Mucosa of descending colon (tissue), 3 donors: ENCODE measurements at regions not wholly inside any gene's neighbourhood (a gene's known extent, or its start where the extent isn't known, plus 50 kb on each side); places are given as distances from the start of the nearest gene placed in this dataset.

Experiments used
- ATAC-seq: fragments of 200-7000 bp; cut with Tn5 transposase; one replicate; pipeline ENCODE4 v1.9.1; 2020; ENCODE audit warnings: mild to moderate bottlenecking, moderate library complexity
- DNase-seq, 3 donors: peaks; one replicate each; pipeline ENCODE4 v3.0.0-alpha.2; 2020
- H3K36me3 ChIP-seq: fragments of 200-600 bp; one replicate; pipeline ENCODE4 v1.8.0; 2021; ENCODE audit warnings: low read depth, mild to moderate bottlenecking
- H3K4me1 ChIP-seq: fragments of 200-600 bp; one replicate; pipeline ENCODE4 v1.8.0; 2021; ENCODE audit warnings: low read depth, mild to moderate bottlenecking
- H3K4me3 ChIP-seq: fragments of 200-600 bp; one replicate; pipeline ENCODE4 v1.8.0; 2021; ENCODE audit warnings: mild to moderate bottlenecking
- H3K9me3 ChIP-seq: fragments of 200-600 bp; one replicate; pipeline ENCODE4 v1.8.0; 2021; ENCODE audit warnings: mild to moderate bottlenecking
- intact Hi-C, 2 donors: fragments of 100-400 bp; cut with DNase I in 1 of 2; cut with micrococcal nuclease in 1 of 2; formaldehyde crosslinking; loops; one replicate each; pipeline versions ENCODE4 v1.11.0 to v1.11.1; 2022; cut with DNase I, micrococcal nuclease
- TF ChIP-seq, protein P1 (sequence below): fragments of 200-600 bp; IDR thresholded peaks from one replicate; pipeline ENCODE4 v1.8.0; 2022; ENCODE audit warnings: antibody characterized with exemption, mild to moderate bottlenecking
- donor health status: DM: no; HTN: no; CAD: no; lungs with moderate emphysema.
- donor health status: DM: no; HTN: no; CAD: no.
- donor health status: DM: no; HTN: yes; CAD: no.

DNA sequence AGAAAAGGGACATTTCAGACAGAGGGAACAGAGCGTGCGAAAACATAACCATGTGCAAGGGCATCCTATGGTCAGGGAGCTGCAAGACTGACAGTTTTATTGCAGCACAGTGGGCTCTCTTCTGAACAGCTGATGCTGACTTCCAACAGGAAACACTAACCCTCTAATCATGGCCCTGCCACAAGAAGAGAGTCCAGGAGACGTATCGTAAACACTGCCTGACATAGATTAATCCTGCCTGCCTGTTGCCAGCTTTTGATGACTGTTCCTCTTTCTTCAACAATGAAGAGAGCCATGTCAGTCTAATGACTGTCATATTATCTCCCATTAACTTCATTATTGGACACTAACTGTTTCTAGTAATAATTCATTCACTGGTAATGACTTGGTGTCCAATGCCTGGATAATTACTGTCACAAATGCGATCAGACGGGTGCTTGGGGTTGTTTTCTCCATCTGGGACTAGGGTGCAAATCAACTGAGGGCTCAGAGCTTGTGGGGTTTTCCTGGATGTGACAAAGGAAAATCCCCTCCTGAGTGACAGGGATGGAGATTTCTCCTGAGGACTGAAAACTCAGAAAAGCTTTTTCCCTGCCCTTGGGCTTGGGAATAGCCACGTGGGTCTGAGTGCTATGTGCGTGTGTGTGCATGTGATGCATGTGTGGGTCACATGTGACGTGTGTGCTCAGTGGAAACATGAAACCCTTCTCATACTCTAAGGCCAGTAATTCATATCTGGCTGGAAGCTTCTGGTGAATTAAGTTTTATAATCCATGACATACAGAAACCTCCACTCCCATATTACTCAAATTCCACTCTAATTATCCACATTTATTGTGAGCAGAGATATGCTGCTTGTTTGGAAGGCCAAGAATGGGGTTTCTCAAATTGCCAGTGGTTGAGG lies 144.0 kb upstream of the PLXNA2 start:
- H3K4me1 ChIP-seq, result no peaks in the 10 kb centered on the region
- intact Hi-C loops, result no loop called here
- no peaks in the 10 kb centered on the region for H3K36me3 ChIP-seq
- ATAC-seq (no peak), DNase-seq (no peak)
- H3K4me3 ChIP-seq, result no peak overlapping the region
- TF ChIP-seq, protein P1, sequence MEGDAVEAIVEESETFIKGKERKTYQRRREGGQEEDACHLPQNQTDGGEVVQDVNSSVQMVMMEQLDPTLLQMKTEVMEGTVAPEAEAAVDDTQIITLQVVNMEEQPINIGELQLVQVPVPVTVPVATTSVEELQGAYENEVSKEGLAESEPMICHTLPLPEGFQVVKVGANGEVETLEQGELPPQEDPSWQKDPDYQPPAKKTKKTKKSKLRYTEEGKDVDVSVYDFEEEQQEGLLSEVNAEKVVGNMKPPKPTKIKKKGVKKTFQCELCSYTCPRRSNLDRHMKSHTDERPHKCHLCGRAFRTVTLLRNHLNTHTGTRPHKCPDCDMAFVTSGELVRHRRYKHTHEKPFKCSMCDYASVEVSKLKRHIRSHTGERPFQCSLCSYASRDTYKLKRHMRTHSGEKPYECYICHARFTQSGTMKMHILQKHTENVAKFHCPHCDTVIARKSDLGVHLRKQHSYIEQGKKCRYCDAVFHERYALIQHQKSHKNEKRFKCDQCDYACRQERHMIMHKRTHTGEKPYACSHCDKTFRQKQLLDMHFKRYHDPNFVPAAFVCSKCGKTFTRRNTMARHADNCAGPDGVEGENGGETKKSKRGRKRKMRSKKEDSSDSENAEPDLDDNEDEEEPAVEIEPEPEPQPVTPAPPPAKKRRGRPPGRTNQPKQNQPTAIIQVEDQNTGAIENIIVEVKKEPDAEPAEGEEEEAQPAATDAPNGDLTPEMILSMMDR, result no peak
- H3K9me3 ChIP-seq, result no peaks in the 10 kb centered on the region

DNA sequence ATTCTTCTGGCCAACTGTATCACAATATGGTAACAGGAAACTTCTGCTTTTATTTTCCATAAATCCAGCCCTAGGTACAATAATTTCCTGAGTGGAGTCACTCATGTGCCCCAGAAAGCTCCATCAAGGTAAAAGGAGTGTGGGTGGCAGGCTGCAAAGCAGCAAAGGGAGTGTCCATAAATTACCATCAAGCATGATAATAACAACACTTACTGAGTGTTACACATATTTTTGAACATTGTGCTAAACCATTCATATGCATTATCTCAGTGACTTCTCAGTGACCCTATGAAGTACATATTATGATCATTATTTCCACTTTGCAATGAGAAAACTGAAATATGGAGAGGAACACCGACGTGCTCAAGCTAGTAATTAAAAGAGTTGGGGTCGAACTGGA lies 149.2 kb upstream of the PLXNA2 start:
- no peaks in the 10 kb centered on the region for H3K9me3 ChIP-seq
- DNase-seq (no peak), ATAC-seq (no peak)
- intact Hi-C loops, result no loop called here
- H3K4me1 ChIP-seq, result no peaks in the 10 kb centered on the region
- TF ChIP-seq, protein P1, result no peak
- H3K4me3 ChIP-seq, result no peak overlapping the region
- no peaks in the 10 kb centered on the region for H3K36me3 ChIP-seq

DNA sequence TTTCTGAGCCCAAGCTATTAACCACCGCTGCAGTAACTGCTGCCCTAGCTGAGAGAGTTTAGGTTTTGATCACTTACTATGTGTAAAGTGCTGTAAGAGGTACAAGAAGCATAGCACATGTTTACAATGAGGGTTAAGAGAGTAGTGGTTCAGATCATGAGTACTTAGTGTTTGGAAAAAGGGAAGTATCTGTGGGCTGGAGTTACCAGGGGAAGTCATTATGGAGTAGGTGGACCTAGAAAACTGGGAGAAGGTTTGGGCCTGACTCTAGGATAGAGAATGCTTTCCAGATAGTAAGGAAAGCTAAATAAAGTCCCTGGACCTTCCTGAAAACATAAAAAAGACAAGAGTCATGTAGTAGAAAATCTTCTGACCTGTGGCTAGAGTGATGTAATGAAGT lies 149.6 kb upstream of the PLXNA2 start:
- no peak for DNase-seq
- ATAC-seq, result no peak
- intact Hi-C loops, result no loop called here
- Histone ChIP-seq H3K4me3 (no peak overlapping the region), H3K4me1 (no peaks in the 10 kb centered on the region), H3K9me3 (no peaks in the 10 kb centered on the region), H3K36me3 (no peaks in the 10 kb centered on the region)
- TF ChIP-seq, protein P1, result no peak

DNA sequence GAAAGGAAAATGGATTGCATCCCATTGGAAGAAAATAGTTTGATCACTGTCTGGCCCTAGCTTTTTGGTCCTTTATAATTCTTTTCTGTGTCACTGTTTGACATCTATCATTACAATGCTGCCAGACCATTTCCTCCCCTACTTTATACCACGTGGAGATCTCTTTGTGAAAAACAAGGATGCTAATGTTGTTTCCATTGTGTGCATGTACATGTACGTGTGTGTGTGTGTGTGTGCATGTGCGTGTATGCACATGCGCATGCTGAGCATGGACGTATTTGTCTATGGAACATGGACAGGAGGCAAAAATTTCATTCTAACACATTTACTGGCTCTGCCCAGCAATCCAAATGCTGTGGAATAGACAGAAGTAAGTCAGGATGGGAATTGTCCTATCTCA lies 153.1 kb upstream of the PLXNA2 start:
- intact Hi-C loops, result no loop called here
- TF ChIP-seq, protein P1, result no peak
- no peaks in the 10 kb centered on the region for H3K9me3 ChIP-seq
- no peak for ATAC-seq
- H3K4me1 ChIP-seq, result no peaks in the 10 kb centered on the region
- H3K4me3 ChIP-seq, result no peak overlapping the region
- DNase-seq, result no peak
- no peaks in the 10 kb centered on the region for H3K36me3 ChIP-seq

DNA sequence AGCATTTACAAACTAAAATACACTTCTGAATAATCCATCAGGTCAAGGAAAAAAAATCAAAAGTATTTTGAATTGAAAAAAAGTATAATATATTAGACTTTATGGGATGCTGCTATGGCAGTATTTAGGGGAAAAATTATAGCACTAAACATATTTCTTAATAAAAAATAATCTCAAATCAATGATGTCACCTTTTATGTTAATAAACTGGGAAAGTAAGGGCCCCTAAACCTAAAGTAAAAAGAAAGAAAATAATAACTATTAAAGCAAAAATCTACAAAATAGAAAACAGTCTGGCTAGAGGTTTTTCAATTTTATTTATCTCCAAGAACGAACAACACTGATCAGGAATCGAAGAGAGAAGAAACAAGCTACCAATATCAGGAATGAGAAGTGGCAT lies 160.8 kb upstream of the PLXNA2 start:
- intact Hi-C loops, result no loop called here
- Histone ChIP-seq H3K4me3 (no peak overlapping the region), H3K4me1 (no peaks in the 10 kb centered on the region), H3K36me3 (no peaks in the 10 kb centered on the region), H3K9me3 (no peaks in the 10 kb centered on the region)
- ATAC-seq (no peak), DNase-seq (no peak)
- TF ChIP-seq, protein P1, result no peak
